HG02642 (cell line): ENCODE measurements at regions not wholly inside any gene's neighbourhood (a gene's known extent, or its start where the extent isn't known, plus 50 kb on each side); places are given as distances from the start of the nearest gene placed in this dataset.

Experiments
- ATAC-seq: cut with Tn5 transposase; IDR thresholded peaks from one replicate; pipeline ENCODE4 v1.9.1; 2021; ENCODE audit warnings: mild to moderate bottlenecking; ENCODE audit not compliant: unreplicated experiment, poor library complexity

DNA sequence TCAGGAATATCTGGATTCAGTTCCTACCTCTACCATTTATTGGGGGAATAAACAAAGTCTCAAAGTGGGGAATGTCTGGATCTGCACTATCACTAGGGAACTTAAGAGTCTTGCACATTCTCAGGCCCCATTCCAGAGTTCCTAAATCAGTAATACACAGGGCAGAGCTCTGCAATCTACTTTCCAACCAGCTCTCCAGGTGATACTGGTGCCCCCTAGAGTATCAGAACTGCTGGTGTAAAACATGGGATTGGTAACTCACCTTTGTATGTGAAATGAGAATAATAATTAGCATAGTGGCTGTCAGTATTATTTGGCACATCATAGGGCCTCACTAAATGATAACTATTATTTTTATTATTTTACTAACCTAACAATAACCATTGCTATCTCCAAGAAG, 278.8 kb upstream of the IMPG1 start:
- ATAC-seq: no peak

DNA sequence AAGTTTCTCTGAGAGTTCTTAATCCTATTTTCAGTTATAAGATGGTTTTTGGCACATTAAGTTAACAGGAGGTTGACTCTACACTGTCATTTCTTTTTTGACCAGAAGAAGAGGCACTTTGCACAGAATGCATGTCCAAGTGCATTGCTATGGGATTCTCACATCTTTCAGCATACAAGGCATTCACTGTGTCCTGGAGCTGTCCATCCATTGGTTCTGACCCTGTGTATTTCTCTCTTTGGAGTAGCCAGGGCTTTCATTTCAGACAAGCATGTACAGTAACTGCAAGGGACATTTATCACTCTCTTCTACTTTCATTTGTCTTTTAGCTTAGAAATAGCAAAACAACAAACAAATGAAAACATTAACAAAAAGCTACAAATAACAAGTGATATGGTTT, 275.1 kb upstream of the IMPG1 start:
- no peak for ATAC-seq

DNA sequence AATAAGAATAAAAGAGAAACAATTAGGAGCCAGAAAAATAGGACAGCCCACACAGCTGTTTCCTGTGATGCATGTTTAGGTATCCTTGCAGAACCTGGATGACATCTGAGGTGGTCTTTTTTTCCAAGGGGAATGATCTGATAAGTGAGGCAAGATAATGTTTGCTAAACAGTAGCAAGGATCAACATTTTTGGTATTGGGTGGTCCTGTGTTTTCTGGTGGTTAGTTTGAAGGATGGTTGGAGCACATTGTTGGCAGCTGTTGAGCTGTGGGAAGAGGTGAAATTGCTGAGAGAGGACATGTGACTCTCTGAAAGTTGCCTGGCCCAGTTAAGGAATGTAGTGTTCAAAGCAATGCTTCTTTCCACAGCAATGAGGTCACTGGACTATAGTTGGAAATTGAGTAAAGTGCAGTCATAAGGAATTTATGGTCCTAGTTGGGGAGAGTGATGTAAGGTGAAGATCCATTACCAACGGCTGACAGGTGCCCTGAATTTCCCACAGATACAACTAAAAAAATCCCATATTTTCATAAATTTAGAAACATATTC, 270.2 kb upstream of the IMPG1 start:
- ATAC-seq: no peak

DNA sequence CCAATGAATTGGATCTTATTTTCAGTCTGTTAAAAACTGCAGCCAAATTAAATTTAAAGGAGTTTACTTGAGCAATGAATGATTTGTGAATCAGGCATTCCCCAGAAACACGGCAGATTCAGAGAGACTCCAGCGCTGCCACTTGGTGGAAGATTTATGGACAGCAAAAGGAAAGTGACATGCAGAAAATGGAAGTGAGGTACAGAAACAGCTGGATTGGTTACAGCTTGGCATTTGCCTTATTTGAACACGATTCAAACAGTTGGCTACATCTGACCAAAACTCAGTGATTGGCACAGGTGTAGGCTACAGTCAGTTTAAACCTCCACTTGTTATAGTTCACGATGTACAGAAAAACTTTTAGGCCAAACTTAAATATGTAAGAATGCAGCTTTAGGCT, 257.6 kb upstream of the IMPG1 start:
- ATAC-seq: no peak

DNA sequence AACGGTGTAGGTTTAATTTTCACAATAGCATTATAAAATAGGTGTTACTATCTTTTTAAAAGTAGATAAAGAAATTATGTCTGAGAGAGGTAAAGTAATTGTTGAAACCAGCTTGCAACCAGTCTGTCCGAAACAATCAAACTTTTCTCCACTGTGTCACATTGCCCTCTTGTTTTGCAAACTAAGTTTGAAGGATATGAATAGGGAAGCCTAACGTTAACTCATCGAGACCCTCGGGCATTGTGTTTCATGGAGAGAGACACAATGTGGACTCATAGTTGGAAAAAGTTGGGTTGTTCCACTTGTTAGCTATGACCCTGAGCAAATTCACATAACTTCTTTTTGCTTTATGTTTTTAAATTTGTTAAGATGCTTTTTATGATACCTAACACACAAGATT, 254.4 kb upstream of the IMPG1 start:
- no peak for ATAC-seq
